Bronchial epithelial cell (primary cell): ENCODE measurements at regions not wholly inside any gene's neighbourhood (a gene's known extent, or its start where the extent isn't known, plus 50 kb on each side); places are given as distances from the start of the nearest gene placed in this dataset.

Experiments
- DNase-seq: peaks from one replicate; pipeline ENCODE4 v3.0.0-alpha.2; 2010; ENCODE audit warnings: low read depth
- FAIRE-seq: peaks from 2 replicates; lab custom pipeline; 2011; peaks lifted over from hg19 to GRCh38; lab: Jason Lieb, UNC
- H3K27me3 ChIP-seq: 2 replicates; pipeline ENCODE4 v1.5.1; 2011; ENCODE audit warnings: low read length; ENCODE audit not compliant: control insufficient read depth, insufficient read depth
- H3K36me3 ChIP-seq: 2 replicates; pipeline ENCODE4 v1.5.1; 2011; ENCODE audit warnings: low read length; ENCODE audit not compliant: control insufficient read depth, insufficient read depth
- H3K4me3 ChIP-seq: 2 replicates; pipeline ENCODE4 v1.5.1; 2011; ENCODE audit warnings: mild to moderate bottlenecking, low read depth, low read length, control low read depth
- TF ChIP-seq, protein P1 (sequence below): IDR thresholded peaks from 2 replicates; pipeline ENCODE4 v1.5.1; 2011; ENCODE audit warnings: mild to moderate bottlenecking, moderate library complexity, low read length, control low read depth, inconsistent platforms; ENCODE audit not compliant: insufficient read depth, severe bottlenecking

DNA sequence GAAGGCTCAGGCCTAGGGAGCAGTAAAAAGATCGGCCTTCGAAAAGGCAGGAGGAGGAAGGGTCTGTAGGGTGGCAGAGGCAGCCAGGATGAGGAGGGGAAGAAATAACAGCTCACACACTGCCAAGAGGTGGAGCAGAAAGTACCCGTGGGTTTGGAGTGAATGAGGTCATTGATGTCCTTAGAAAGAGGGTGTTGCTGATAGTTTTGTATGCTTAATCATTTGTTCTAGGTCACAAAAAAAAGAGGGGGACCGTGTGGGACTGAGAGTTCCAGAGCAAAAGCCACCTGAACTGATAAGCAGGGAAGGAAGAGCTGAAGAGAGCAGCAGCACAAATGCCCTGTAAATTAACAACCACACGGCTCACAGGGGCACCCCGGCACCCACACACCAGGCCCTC, 140.4 kb downstream of the FAM161A start:
- Histone ChIP-seq H3K36me3 (no peaks in the 10 kb centered on the region), H3K4me3 (no peak overlapping the region), H3K27me3 (no peaks in the 10 kb centered on the region)
- TF ChIP-seq, protein P1, sequence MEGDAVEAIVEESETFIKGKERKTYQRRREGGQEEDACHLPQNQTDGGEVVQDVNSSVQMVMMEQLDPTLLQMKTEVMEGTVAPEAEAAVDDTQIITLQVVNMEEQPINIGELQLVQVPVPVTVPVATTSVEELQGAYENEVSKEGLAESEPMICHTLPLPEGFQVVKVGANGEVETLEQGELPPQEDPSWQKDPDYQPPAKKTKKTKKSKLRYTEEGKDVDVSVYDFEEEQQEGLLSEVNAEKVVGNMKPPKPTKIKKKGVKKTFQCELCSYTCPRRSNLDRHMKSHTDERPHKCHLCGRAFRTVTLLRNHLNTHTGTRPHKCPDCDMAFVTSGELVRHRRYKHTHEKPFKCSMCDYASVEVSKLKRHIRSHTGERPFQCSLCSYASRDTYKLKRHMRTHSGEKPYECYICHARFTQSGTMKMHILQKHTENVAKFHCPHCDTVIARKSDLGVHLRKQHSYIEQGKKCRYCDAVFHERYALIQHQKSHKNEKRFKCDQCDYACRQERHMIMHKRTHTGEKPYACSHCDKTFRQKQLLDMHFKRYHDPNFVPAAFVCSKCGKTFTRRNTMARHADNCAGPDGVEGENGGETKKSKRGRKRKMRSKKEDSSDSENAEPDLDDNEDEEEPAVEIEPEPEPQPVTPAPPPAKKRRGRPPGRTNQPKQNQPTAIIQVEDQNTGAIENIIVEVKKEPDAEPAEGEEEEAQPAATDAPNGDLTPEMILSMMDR: no peak
- FAIRE-seq (no peak), DNase-seq (no peak)

DNA sequence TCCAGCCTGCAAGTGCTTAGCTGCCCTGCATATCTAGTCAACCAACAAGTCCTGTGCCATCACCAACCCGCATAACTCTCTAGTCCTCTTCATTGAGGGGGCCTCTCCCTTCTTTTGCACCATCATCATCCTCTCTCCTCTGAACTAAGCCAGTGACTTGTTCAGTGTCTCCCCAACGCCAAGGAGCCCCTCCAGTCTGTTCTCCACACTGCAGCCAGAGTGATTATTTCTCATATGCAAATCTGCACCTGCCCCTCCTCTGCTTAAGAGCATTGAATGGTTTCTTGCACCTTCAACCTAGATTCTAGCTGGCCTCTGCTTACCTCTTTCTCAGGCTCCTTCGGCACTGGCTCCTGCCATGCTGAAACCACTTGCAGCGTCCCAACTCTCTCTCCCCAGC, 141.8 kb downstream of the FAM161A start:
- Histone ChIP-seq H3K36me3 (no peaks in the 10 kb centered on the region), H3K4me3 (no peak overlapping the region), H3K27me3 (no peaks in the 10 kb centered on the region)
- TF ChIP-seq, protein P1: no peak
- FAIRE-seq (no peak), DNase-seq (no peak)

DNA sequence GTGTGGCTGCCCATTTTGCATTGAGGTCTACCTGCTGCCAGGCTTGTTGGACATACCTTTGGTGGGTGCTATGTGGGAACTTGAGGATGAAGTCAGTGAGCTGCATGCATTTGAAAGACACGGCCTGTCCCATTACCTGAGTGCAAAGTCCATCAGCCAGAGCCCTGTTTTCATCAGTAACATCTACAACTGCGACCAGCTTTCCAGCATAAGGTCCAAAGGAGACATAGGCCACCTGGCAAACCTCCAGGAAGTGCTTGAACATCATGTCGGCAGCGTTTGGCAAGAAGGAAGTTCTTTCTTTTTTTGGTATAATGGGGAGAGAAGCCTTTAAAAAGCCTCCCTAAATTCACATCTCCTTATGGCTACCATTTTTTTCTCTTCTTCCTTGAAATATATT, 143.1 kb downstream of the FAM161A start:
- Histone ChIP-seq H3K4me3 (no peak overlapping the region), H3K27me3 (no peaks in the 10 kb centered on the region), H3K36me3 (no peaks in the 10 kb centered on the region)
- DNase-seq (no peak), FAIRE-seq (no peak)
- TF ChIP-seq, protein P1: no peak

DNA sequence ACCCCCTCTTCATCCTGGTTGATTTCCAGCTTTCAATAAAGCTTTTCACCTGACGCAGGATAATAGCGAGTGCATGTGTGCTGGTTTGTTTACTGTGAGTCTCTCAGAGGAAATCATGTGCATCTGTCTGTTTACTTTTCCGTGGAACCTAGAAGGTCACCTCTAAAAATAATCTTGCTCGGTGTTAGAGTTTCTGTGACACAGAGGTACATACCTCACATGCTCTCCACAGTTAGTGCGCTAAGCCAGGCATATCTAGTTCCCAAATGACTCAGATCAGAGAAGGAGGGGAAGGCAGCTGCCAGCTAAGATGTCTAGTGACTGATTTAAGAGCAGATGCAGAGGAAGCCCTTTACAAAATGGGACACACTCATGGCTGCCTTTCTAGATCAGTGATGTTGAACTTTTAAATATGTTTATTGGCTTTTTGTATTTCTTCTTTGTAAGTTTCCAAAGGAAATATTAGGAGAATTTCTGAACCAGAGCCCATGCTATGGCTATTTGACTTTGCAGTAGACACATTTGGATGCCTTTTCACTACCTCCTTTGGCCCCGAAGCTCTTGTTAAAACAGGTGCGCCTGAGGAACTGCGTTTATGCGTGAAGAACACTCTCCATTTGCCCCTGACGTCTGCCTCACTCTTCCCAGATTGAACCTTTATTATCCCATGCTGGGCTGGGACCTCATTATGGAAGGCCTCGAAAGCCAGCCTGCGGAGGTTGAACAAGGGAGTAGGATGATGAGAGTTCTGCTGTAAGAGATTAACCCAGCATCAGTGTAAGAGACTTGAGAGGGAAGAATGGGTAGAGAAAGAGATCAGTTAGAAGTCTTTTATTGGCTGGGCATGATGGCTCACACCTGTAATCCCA, 145.6 kb downstream of the FAM161A start:
- DNase-seq: peak; percentile 76
- no peak for FAIRE-seq
- H3K4me3 ChIP-seq: no peak overlapping the region

DNA sequence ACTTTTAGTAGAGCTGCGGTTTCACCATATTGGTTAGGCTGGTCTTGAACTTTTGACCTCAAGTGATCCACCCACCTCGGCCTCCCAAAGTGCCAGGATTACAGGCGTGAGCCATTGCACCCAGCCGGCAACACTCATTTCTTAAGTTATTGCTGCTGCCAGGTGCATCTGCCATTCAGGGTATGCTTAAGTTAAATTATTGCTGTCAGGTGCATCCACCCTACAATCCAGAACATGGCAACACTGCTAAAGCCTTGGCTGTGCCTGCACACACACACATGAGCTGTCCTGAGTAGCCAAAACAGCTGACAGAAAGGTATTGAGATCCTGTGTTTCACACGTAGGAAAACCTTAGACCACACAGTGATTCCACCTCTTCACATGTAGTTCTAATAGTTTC, 148.2 kb downstream of the FAM161A start:
- TF ChIP-seq, protein P1: no peak
- FAIRE-seq: no peak
- H3K27me3 ChIP-seq: no peaks in the 10 kb centered on the region
- DNase-seq: no peak
- H3K36me3 ChIP-seq: no peaks in the 10 kb centered on the region
- no peak overlapping the region for H3K4me3 ChIP-seq

More for the DNA sequence above, 145.6 kb downstream of the FAM161A start:
- Histone ChIP-seq H3K36me3 (no peaks in the 10 kb centered on the region), H3K27me3 (no peaks in the 10 kb centered on the region)
- TF ChIP-seq, protein P1: no peak

DNA sequence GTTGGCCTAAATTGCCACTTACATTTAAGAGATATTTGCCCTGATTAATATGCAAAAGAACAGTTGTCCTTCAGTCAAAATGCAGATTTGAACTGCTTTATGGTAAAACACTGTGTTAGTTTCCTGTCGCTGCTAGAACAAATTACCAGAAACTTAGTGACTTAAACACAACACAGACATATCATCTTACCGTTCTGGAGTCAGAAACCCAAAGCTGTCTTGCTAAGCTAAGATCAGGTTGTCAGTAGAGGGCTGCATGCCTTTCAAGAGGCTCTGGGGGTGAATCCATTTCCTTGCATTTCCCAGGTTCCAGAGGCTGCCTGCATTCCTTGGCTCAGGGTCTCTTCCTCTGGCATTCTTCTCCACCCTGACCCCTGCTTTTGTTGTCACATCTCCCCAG, 149.5 kb downstream of the FAM161A start:
- FAIRE-seq: no peak
- no peaks in the 10 kb centered on the region for H3K27me3 ChIP-seq
- TF ChIP-seq, protein P1: no peak

More for the DNA sequence above, 149.5 kb downstream of the FAM161A start:
- no peak for DNase-seq
- Histone ChIP-seq H3K36me3 (no peaks in the 10 kb centered on the region), H3K4me3 (no peak overlapping the region)
